ENCODE measurements at regions not wholly inside any gene's neighbourhood (a gene's known extent, or its start where the extent isn't known, plus 50 kb on each side); places are given as distances from the start of the nearest gene placed in this dataset.
"Not testable (repeated sequence)": the region's sequence is repeated elsewhere in the genome, so short reads cannot be mapped to it uniquely, and the experiment has no call there.

GRCh38 chr13:67466569-67466968 lies 236.4 kb upstream of the PCDH9 start:
- Histone ChIP-seq H3K27ac (ENCODE audit: low read depth in 1 of 2, low read length in 2 of 2) (no peak overlapping the region), H3K4me3 (ENCODE audit: low read length in 2 of 2) (no peak overlapping the region), H3K9me3 (ENCODE audit: control insufficient read depth, low read length) (no peaks in the 10 kb centered on the region), H3K4me1 (ENCODE audit: control insufficient read depth in 1 of 2, insufficient read depth in 2 of 2, low read length in 2 of 2) (no peaks in the 10 kb centered on the region), H3K36me3 (ENCODE audit: control insufficient read depth in 1 of 2, insufficient read depth in 2 of 2, low read length in 1 of 2) (no peaks in the 10 kb centered on the region), H3K27me3 (ENCODE audit: control insufficient read depth in 1 of 2, insufficient read depth in 2 of 2, low read length in 1 of 2) (no peaks in the 10 kb centered on the region)
- WGBS, 2 donors: 80 to 81% methylated on average over 8 of the region's 8 CpGs
- DNase-seq (no peak), ATAC-seq (ENCODE audit: low FRiP score) (no peak)
- intact Hi-C loops (cut with DNase I): no loop called here

DNA sequence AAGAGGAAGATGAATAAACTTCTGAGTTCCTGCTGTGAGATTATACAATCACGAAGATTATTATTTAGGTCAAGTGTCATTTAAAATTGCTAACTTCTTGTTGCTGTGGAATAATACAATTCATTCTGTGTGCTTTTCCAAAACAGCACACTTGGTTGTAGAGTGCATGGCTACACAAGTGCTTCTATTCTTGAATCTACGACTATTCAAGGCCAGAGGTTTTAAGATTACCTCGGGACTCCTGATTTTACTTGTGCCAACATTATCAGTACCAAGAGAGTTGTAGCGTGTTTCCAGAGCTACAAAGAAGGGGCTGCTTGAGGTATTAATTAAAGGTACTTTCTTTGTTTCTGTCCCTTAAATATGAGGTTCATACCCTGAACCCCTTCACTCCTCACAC lies 234.0 kb upstream of the PCDH9 start:
- Histone ChIP-seq H3K27me3 (ENCODE audit: control insufficient read depth in 1 of 2, insufficient read depth in 2 of 2, low read length in 1 of 2) (no peaks in the 10 kb centered on the region), H3K4me3 (ENCODE audit: low read length in 2 of 2) (no peak overlapping the region), H3K9me3 (ENCODE audit: control insufficient read depth, low read length) (no peaks in the 10 kb centered on the region), H3K27ac (ENCODE audit: low read depth in 1 of 2, low read length in 2 of 2) (no peak overlapping the region), H3K36me3 (ENCODE audit: control insufficient read depth in 1 of 2, insufficient read depth in 2 of 2, low read length in 1 of 2) (no peaks in the 10 kb centered on the region), H3K4me1 (ENCODE audit: control insufficient read depth in 1 of 2, insufficient read depth in 2 of 2, low read length in 2 of 2) (no peaks in the 10 kb centered on the region)
- intact Hi-C loops (cut with DNase I): no loop called here
- 52 to 56% methylated on average over 4 of the region's 4 CpGs for WGBS, 2 donors
- ATAC-seq (ENCODE audit: low FRiP score) (no peak), DNase-seq (no peak)

- Histone ChIP-seq H3K9me3 (ENCODE audit: control insufficient read depth, low read length) (no peaks in the 10 kb centered on the region), H3K27me3 (ENCODE audit: control insufficient read depth in 1 of 2, insufficient read depth in 2 of 2, low read length in 1 of 2) (no peaks in the 10 kb centered on the region), H3K4me1 (ENCODE audit: control insufficient read depth in 1 of 2, insufficient read depth in 2 of 2, low read length in 2 of 2) (no peaks in the 10 kb centered on the region), H3K36me3 (ENCODE audit: control insufficient read depth in 1 of 2, insufficient read depth in 2 of 2, low read length in 1 of 2) (no peaks in the 10 kb centered on the region), H3K4me3 (ENCODE audit: low read length in 2 of 2) (no peak overlapping the region), H3K27ac (ENCODE audit: low read depth in 1 of 2, low read length in 2 of 2) (no peak overlapping the region)
- WGBS, 2 donors: 94 to 96% methylated on average over 1 of the region's 1 CpG
- ATAC-seq (ENCODE audit: low FRiP score) (no peak), DNase-seq (no peak)
- intact Hi-C loops (cut with DNase I): no loop called here
Observed at GRCh38 chr13:67462098-67462497, 232.0 kb upstream of the PCDH9 start.

- ATAC-seq (ENCODE audit: low FRiP score); H3K27me3 ChIP-seq (ENCODE audit: control insufficient read depth in 1 of 2, insufficient read depth in 2 of 2, low read length in 1 of 2); intact Hi-C loops (cut with DNase I); H3K36me3 ChIP-seq (ENCODE audit: control insufficient read depth in 1 of 2, insufficient read depth in 2 of 2, low read length in 1 of 2); H3K4me1 ChIP-seq (ENCODE audit: control insufficient read depth in 1 of 2, insufficient read depth in 2 of 2, low read length in 2 of 2); H3K4me3 ChIP-seq (ENCODE audit: low read length in 2 of 2); H3K9me3 ChIP-seq (ENCODE audit: control insufficient read depth, low read length); H3K27ac ChIP-seq (ENCODE audit: low read depth in 1 of 2, low read length in 2 of 2): not testable (repeated sequence)
- DNase-seq: peak in 1 of 2 donors; percentile 55
- 77 to 83% methylated on average over 8 of the region's 8 CpGs for WGBS, 2 donors
Observed at GRCh38 chr13:67452526-67452925, 222.4 kb upstream of the PCDH9 start.

- no peak overlapping the region for H3K27ac ChIP-seq (ENCODE audit: low read depth in 1 of 2, low read length in 2 of 2)
- no peak for ATAC-seq (ENCODE audit: low FRiP score)
- no peak for DNase-seq
- no peaks in the 10 kb centered on the region for H3K4me1 ChIP-seq (ENCODE audit: control insufficient read depth in 1 of 2, insufficient read depth in 2 of 2, low read length in 2 of 2)
- 81 to 89% methylated on average over 5 of the region's 5 CpGs for WGBS, 2 donors
- no peak overlapping the region for H3K4me3 ChIP-seq (ENCODE audit: low read length in 2 of 2)
- intact Hi-C loops (cut with DNase I): no loop called here
- H3K9me3 ChIP-seq (ENCODE audit: control insufficient read depth, low read length): no peaks in the 10 kb centered on the region
- H3K27me3 ChIP-seq (ENCODE audit: control insufficient read depth in 1 of 2, insufficient read depth in 2 of 2, low read length in 1 of 2): no peaks in the 10 kb centered on the region
- H3K36me3 ChIP-seq (ENCODE audit: control insufficient read depth in 1 of 2, insufficient read depth in 2 of 2, low read length in 1 of 2): no peaks in the 10 kb centered on the region
Observed at GRCh38 chr13:67445436-67445835, 215.3 kb upstream of the PCDH9 start.

DNA sequence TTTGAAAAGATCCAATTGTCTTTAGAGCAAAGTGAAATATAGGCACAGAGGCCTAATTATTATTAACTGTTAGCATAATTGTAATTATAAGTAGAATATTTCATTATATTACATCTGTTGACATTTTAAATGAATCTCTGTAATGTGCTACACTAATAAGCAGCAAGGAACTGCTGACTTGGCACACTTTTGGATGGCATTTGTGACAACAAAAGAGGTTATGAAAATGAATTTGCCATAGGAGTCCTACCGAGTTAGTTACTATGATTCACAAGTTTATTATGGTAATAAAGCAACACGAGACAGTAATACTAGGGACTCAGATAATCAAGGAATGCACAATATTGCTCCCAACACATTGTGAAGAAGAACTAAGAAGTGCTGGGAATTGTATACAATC lies 213.8 kb upstream of the PCDH9 start:
- no peak overlapping the region for H3K27ac ChIP-seq (ENCODE audit: low read depth in 1 of 2, low read length in 2 of 2)
- no peaks in the 10 kb centered on the region for H3K36me3 ChIP-seq (ENCODE audit: control insufficient read depth in 1 of 2, insufficient read depth in 2 of 2, low read length in 1 of 2)
- DNase-seq: no peak
- intact Hi-C loops (cut with DNase I): no loop called here
- ATAC-seq (ENCODE audit: low FRiP score): no peak
- H3K4me3 ChIP-seq (ENCODE audit: low read length in 2 of 2): no peak overlapping the region
- H3K27me3 ChIP-seq (ENCODE audit: control insufficient read depth in 1 of 2, insufficient read depth in 2 of 2, low read length in 1 of 2): no peaks in the 10 kb centered on the region
- no peaks in the 10 kb centered on the region for H3K4me1 ChIP-seq (ENCODE audit: control insufficient read depth in 1 of 2, insufficient read depth in 2 of 2, low read length in 2 of 2)
- no peaks in the 10 kb centered on the region for H3K9me3 ChIP-seq (ENCODE audit: control insufficient read depth, low read length)
- 66 to 70% methylated on average over 2 of the region's 2 CpGs for WGBS, 2 donors

DNA sequence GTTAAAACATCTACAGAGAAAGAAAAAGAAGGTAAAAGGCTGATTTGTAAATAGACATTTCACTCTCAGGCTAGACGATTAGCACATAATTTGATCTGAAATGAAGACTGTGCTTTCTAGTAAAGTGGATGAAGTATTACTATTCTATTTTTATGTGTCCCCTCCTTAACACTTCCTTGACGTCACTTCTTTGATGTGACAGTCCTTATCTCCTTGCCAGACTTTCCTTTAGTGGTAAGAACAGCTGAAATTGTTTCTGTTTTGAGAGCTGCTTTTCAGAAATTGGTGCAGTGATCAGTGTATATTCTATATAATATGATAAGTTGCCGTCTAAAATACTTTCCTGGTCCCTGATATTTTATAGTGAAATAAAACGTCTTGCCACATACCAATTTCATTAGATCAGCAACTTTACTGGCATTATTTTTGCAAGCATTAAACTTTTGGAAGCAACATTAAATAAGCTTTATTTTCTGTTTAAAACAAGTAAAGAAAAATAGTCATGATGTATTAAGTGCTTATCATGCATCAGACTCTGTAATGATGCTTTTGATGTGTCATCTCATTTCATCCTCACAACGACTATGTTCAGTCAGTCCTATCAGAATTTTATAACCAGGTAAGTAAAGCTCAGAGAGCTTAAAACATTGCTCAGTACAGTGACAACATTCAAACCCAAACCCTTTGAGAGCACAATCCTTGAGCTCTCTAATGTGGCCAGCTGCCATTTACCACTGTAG lies 210.3 kb upstream of the PCDH9 start:
- 20% methylated on average over 5 of the region's 5 CpGs for WGBS, 2 donors
- Histone ChIP-seq H3K36me3 (ENCODE audit: control insufficient read depth in 1 of 2, insufficient read depth in 2 of 2, low read length in 1 of 2) (no peaks in the 10 kb centered on the region), H3K4me1 (ENCODE audit: control insufficient read depth in 1 of 2, insufficient read depth in 2 of 2, low read length in 2 of 2) (no peaks in the 10 kb centered on the region), H3K27ac (ENCODE audit: low read depth in 1 of 2, low read length in 2 of 2) (no peak overlapping the region), H3K27me3 (ENCODE audit: control insufficient read depth in 1 of 2, insufficient read depth in 2 of 2, low read length in 1 of 2) (no peaks in the 10 kb centered on the region), H3K4me3 (ENCODE audit: low read length in 2 of 2) (no peak overlapping the region), H3K9me3 (ENCODE audit: control insufficient read depth, low read length) (no peaks in the 10 kb centered on the region)
- DNase-seq (no peak), ATAC-seq (ENCODE audit: low FRiP score) (no peak)
- intact Hi-C loops (cut with DNase I): no loop called here

- DNase-seq (no peak), ATAC-seq (ENCODE audit: low FRiP score) (no peak)
- no peaks in the 10 kb centered on the region for H3K9me3 ChIP-seq (ENCODE audit: control insufficient read depth, low read length)
- 70 to 83% methylated on average over 1 of the region's 1 CpG for WGBS, 2 donors
- no peaks in the 10 kb centered on the region for H3K36me3 ChIP-seq (ENCODE audit: control insufficient read depth in 1 of 2, insufficient read depth in 2 of 2, low read length in 1 of 2)
- intact Hi-C loops (cut with DNase I): no loop called here
- no peaks in the 10 kb centered on the region for H3K4me1 ChIP-seq (ENCODE audit: control insufficient read depth in 1 of 2, insufficient read depth in 2 of 2, low read length in 2 of 2)
- no peaks in the 10 kb centered on the region for H3K27me3 ChIP-seq (ENCODE audit: control insufficient read depth in 1 of 2, insufficient read depth in 2 of 2, low read length in 1 of 2)
- H3K27ac ChIP-seq (ENCODE audit: low read depth in 1 of 2, low read length in 2 of 2): no peak overlapping the region
- H3K4me3 ChIP-seq (ENCODE audit: low read length in 2 of 2): no peak overlapping the region
Observed at GRCh38 chr13:67439365-67439764, 209.2 kb upstream of the PCDH9 start.

- no peak for ATAC-seq (ENCODE audit: low FRiP score)
- 43 to 54% methylated on average over 3 of the region's 3 CpGs for WGBS, 2 donors
Observed at GRCh38 chr13:67438465-67438864, 208.3 kb upstream of the PCDH9 start.

More at GRCh38 chr13:67438465-67438864, 208.3 kb upstream of the PCDH9 start:
- intact Hi-C loops (cut with DNase I): no loop called here
- H3K4me1 ChIP-seq (ENCODE audit: control insufficient read depth in 1 of 2, insufficient read depth in 2 of 2, low read length in 2 of 2): no peaks in the 10 kb centered on the region
- H3K27ac ChIP-seq (ENCODE audit: low read depth in 1 of 2, low read length in 2 of 2): no peak overlapping the region
- H3K4me3 ChIP-seq (ENCODE audit: low read length in 2 of 2): no peak overlapping the region
- no peak for DNase-seq
- no peaks in the 10 kb centered on the region for H3K9me3 ChIP-seq (ENCODE audit: control insufficient read depth, low read length)
- H3K36me3 ChIP-seq (ENCODE audit: control insufficient read depth in 1 of 2, insufficient read depth in 2 of 2, low read length in 1 of 2): no peaks in the 10 kb centered on the region
- H3K27me3 ChIP-seq (ENCODE audit: control insufficient read depth in 1 of 2, insufficient read depth in 2 of 2, low read length in 1 of 2): no peaks in the 10 kb centered on the region

Data from aorta (tissue), 5 donors.